Fibroblast of the aortic adventitia (primary cell): ENCODE measurements at regions not wholly inside any gene's neighbourhood (a gene's known extent, or its start where the extent isn't known, plus 50 kb on each side); places are given as distances from the start of the nearest gene placed in this dataset.

Experiments
- DNase-seq: peaks from one replicate; pipeline ENCODE4 v3.0.0-alpha.2; 2010; ENCODE audit warnings: low read depth
- H3K4me3 ChIP-seq: 2 replicates; pipeline ENCODE4 v1.5.1; 2011; ENCODE audit warnings: low read depth, mild to moderate bottlenecking, control low read depth, low read length, moderate library complexity
- TF ChIP-seq, protein P1 (sequence below): IDR thresholded peaks from 2 replicates; pipeline ENCODE4 v1.5.1; 2011; ENCODE audit warnings: mild to moderate bottlenecking, low read length, control low read depth, inconsistent platforms; ENCODE audit not compliant: insufficient read depth

DNA sequence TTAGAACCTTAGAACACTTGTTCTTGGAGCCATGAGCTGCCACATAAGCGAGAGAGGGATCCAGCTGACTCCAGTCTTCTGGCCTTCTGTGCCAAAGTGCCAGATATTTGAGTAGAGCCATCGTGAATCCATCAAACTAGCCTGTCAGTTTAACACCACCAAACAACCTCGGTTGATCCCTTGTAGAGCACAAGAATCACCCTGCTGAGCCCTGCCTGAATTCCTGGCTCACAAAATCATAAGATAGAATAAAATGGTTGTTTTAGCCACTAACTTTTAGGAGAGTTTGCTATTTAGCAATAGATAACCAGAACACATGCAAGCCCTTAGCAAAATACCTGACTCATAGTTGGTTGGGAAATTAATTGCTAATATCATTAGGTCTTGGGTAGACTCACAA lies 407.6 kb upstream of the PROK2 start:
- H3K4me3 ChIP-seq: no peak overlapping the region
- TF ChIP-seq, protein P1, sequence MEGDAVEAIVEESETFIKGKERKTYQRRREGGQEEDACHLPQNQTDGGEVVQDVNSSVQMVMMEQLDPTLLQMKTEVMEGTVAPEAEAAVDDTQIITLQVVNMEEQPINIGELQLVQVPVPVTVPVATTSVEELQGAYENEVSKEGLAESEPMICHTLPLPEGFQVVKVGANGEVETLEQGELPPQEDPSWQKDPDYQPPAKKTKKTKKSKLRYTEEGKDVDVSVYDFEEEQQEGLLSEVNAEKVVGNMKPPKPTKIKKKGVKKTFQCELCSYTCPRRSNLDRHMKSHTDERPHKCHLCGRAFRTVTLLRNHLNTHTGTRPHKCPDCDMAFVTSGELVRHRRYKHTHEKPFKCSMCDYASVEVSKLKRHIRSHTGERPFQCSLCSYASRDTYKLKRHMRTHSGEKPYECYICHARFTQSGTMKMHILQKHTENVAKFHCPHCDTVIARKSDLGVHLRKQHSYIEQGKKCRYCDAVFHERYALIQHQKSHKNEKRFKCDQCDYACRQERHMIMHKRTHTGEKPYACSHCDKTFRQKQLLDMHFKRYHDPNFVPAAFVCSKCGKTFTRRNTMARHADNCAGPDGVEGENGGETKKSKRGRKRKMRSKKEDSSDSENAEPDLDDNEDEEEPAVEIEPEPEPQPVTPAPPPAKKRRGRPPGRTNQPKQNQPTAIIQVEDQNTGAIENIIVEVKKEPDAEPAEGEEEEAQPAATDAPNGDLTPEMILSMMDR: no peak
- DNase-seq: no peak

DNA sequence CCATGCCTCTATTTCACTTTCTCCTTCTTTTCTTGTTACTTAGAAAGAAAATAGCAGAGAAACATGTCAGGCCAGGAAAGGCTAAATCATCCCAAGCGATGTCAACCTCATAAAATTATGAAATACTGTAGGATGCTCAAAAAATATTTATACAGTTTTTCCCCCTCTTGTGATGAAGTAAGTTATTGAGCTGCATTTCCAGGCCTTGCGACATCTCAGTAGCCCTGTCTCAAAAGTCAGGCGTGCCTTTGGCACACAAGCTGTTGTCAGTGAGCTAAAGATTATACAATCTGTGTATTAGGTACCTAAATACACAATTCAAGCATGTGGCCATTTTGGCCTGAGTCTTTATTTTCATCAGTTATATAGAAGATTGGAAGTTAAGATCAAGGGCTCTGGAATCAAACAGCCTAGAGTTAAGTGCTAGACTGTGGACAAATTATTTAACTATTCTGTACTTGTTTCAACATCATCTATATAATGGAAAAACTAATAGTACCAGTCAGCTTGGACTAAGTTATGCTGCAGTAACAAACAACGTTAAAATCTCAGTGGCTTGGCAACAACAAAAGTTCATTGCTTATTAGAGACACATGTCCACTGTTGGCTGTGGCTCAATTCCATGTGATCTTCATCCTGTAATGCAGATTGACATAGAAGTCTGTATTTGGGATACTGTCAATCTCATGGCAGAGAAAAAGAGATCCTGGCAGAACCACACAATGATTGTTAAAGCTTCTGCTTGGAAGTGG lies 406.4 kb upstream of the PROK2 start:
- H3K4me3 ChIP-seq: no peak overlapping the region
- TF ChIP-seq, protein P1: no peak
- peak; percentile 39 for DNase-seq

DNA sequence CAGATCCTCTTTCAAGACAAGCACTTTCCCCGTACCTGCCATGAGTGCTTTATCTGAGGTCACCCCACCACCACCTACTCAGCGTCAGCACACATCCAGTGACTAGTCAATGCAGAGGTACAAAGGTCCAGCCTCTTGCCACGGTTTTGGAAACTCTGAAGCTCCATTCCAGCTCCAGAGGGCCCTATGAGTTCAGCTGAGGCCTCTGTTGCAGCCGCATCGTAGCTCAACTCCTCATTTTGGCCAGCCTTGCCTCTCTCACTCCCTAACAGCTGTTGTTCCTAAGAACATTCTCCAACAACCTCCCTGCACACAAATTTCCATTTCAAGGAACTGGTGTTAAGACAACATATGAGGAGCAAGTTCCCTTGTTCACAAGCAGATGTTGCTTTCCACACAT lies 405.1 kb upstream of the PROK2 start:
- H3K4me3 ChIP-seq: no peak overlapping the region
- DNase-seq: no peak
- TF ChIP-seq, protein P1: no peak

DNA sequence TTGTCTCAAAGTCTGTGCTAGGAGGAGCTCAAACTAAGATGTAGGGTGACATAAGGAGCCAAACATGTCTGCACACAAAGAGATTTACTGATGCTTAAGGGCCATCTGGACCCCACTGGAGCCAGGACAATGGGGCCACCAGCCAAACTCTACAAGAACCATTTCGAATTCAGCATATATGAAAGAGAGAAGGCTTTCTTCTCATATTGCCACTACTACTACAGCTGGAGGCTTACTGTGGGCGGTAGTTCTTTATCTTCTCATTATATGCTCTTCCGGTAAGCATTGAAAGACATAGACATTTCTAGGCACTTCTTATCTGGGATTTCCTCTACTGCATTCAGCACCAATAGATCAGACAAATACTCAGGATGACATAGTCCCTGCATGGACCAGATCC lies 404.4 kb upstream of the PROK2 start:
- DNase-seq: no peak
- TF ChIP-seq, protein P1: no peak
- no peak overlapping the region for H3K4me3 ChIP-seq

DNA sequence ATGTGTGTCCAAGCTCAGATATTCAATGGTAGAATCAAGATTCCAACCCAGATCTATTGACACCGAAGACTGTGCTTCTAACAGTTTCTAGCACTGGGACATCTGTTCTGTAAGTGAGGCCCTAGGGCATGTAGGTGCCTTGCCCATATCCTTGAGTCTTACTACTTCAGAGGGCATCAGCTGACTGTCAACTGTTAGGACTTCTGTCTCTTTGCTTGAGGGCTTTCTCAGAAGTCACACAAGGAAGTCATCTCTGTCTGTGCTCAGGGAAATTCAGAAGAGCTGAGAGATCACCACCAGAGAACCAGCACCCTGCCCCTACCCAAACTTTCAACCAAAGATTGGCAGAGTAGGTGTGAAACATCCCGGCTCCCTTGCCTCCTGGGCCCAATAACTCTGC lies 403.6 kb upstream of the PROK2 start:
- no peak overlapping the region for H3K4me3 ChIP-seq
- TF ChIP-seq, protein P1: no peak
- DNase-seq: no peak

DNA sequence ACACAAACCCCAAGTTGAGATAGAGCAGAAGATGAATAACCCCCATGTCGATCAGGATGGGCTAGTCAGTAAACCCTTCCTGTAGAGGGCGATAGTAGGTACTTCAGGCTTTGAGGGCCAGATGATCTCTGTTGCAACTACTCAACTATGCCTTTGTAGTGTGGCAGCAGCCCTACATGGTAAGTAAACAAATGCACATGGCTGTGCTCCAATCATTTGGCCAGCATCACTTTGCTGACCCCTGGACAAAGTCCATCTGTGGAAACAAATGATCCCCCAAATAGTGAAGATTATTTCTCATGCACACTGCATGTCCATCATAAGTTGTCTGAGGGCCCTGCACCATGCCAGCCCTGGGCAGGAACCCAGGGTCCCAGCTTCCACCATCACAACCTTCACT lies 402.2 kb upstream of the PROK2 start:
- TF ChIP-seq, protein P1: no peak
- DNase-seq: peak; percentile 16
- no peak overlapping the region for H3K4me3 ChIP-seq

DNA sequence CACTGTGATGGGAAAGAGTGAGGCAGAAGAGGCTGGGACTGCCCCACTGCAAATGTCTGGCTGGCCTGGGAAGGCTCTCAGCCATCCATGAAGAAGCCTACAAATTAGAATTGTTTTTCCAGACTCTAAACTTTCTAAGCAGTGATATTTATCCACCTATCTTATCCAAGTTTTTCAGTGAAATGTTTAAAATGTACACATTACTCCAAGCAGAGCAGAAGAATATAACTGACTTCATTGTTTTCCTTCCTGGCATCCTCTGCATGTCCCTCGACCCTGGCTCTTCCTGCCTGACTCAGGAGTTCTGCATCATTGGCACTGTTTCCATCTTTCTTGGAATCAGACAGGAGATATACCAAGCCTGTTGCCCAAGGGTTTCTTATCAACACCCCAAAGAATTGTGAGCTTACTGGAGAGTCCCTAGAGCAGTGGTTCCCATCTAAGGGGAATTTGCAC lies 401.5 kb upstream of the PROK2 start:
- peak; percentile 92 for DNase-seq
- H3K4me3 ChIP-seq: no peak overlapping the region
- TF ChIP-seq, protein P1: no peak
